H9 (cell line): ENCODE measurements at regions not wholly inside any gene's neighbourhood (a gene's known extent, or its start where the extent isn't known, plus 50 kb on each side); places are given as distances from the start of the nearest gene placed in this dataset.

Experiments used
- DNase-seq: peaks from one replicate; pipeline ENCODE4 v3.0.0-alpha.2; 2017
- H2AFZ ChIP-seq: one replicate; pipeline ENCODE4 v1.6.1; 2013; ENCODE audit warnings: mild to moderate bottlenecking, low read length, control low read depth, moderate library complexity
- H2AK5ac ChIP-seq: 2 replicates; pipeline ENCODE4 v1.6.1; 2013; ENCODE audit warnings: low read length, control low read depth, mixed read lengths; ENCODE audit not compliant: insufficient read length
- H2BK120ac ChIP-seq: one replicate; pipeline ENCODE4 v1.6.1; 2013; ENCODE audit warnings: low read depth, mild to moderate bottlenecking, low read length, control low read depth, inconsistent platforms; ENCODE audit not compliant: poor library complexity, severe bottlenecking
- H2BK12ac ChIP-seq: 2 replicates; pipeline ENCODE4 v1.6.1; 2013; ENCODE audit warnings: low read length, control low read depth, mixed read lengths, low read depth; ENCODE audit not compliant: insufficient read length
- H2BK15ac ChIP-seq: 2 replicates; pipeline ENCODE4 v1.6.1; 2013; ENCODE audit warnings: low read depth, low read length, control low read depth
- H2BK20ac ChIP-seq: one replicate; pipeline ENCODE4 v1.6.1; 2013; ENCODE audit warnings: low read depth, mild to moderate bottlenecking, low read length, control low read depth, inconsistent platforms; ENCODE audit not compliant: poor library complexity, severe bottlenecking
- H2BK5ac ChIP-seq: 2 replicates; pipeline ENCODE4 v1.6.1; 2013; ENCODE audit warnings: low read length, control low read depth, mixed read lengths; ENCODE audit not compliant: insufficient read length
- H3K14ac ChIP-seq: 2 replicates; pipeline ENCODE4 v1.6.1; 2013; ENCODE audit warnings: low read length, control low read depth; ENCODE audit not compliant: insufficient read depth
- H3K18ac ChIP-seq: 2 replicates; pipeline ENCODE4 v1.6.1; 2013; ENCODE audit warnings: low read depth, mild to moderate bottlenecking, mixed read lengths, low read length, control low read depth; ENCODE audit not compliant: insufficient read length
- H3K23ac ChIP-seq: 2 replicates; pipeline ENCODE4 v1.6.1; 2013; ENCODE audit warnings: low read length, control low read depth, mixed read lengths, low read depth; ENCODE audit not compliant: insufficient read length
- H3K23me2 ChIP-seq: 2 replicates; pipeline ENCODE4 v1.6.1; 2013; ENCODE audit warnings: low read depth, mild to moderate bottlenecking, mixed read lengths, low read length, control low read depth; ENCODE audit not compliant: insufficient read length, poor library complexity, severe bottlenecking
- H3K27ac ChIP-seq: 2 replicates; pipeline ENCODE4 v1.5.1; 2013; ENCODE audit warnings: low read length, control low read depth, mixed read lengths, low read depth; ENCODE audit not compliant: insufficient read length
- H3K27me3 ChIP-seq: 2 replicates; pipeline ENCODE4 v1.6.1; 2013; ENCODE audit warnings: low read length, control low read depth, inconsistent platforms; ENCODE audit not compliant: insufficient read depth
- H3K4ac ChIP-seq: 2 replicates; pipeline ENCODE4 v1.6.1; 2013; ENCODE audit warnings: low read depth, mild to moderate bottlenecking, control low read depth, inconsistent platforms, low read length, moderate library complexity
- H3K4me1 ChIP-seq: 2 replicates; pipeline ENCODE4 v1.6.1; 2013; ENCODE audit warnings: low read length, control low read depth, inconsistent platforms; ENCODE audit not compliant: insufficient read depth
- H3K4me2 ChIP-seq: 2 replicates; pipeline ENCODE4 v1.6.1; 2013; ENCODE audit warnings: low read length, control low read depth, mixed read lengths; ENCODE audit not compliant: insufficient read length, insufficient read depth
- H3K56ac ChIP-seq: 2 replicates; pipeline ENCODE4 v1.6.1; 2013; ENCODE audit warnings: low read depth, mild to moderate bottlenecking, mixed read lengths, low read length, control low read depth; ENCODE audit not compliant: insufficient read length
- H3K79me1 ChIP-seq: 2 replicates; pipeline ENCODE4 v1.6.1; 2013; ENCODE audit warnings: low read depth, mild to moderate bottlenecking, moderate library complexity, low read length, control low read depth, inconsistent platforms; ENCODE audit not compliant: insufficient read depth, poor library complexity, severe bottlenecking
- H3K79me2 ChIP-seq: 2 replicates; pipeline ENCODE4 v1.6.1; 2013; ENCODE audit warnings: low read length, control low read depth, inconsistent platforms; ENCODE audit not compliant: insufficient read depth
- H3K9ac ChIP-seq: 2 replicates; pipeline ENCODE4 v1.6.1; 2013; ENCODE audit warnings: low read length, control low read depth, mixed read lengths; ENCODE audit not compliant: insufficient read length; ENCODE audit errors: extremely low read depth
- H3K9me3 ChIP-seq: one replicate; pipeline ENCODE4 v1.6.1; 2013; ENCODE audit warnings: low read depth, low read length, inconsistent platforms; ENCODE audit not compliant: control insufficient read depth
- H3T11ph ChIP-seq: one replicate; pipeline ENCODE4 v1.6.1; 2013; ENCODE audit warnings: mild to moderate bottlenecking, low read length, control low read depth, inconsistent platforms
- H4K20me1 ChIP-seq: one replicate; pipeline ENCODE4 v1.6.1; 2013; ENCODE audit not compliant: control insufficient read depth, insufficient read length, insufficient read depth
- H4K5ac ChIP-seq: 2 replicates; pipeline ENCODE4 v1.6.1; 2013; ENCODE audit warnings: low read depth, mild to moderate bottlenecking, mixed read lengths, low read length, control low read depth; ENCODE audit not compliant: insufficient read length
- H4K8ac ChIP-seq: replicated peaks from 2 replicates; pipeline ENCODE4 v1.6.1; 2013; ENCODE audit warnings: low read length, control low read depth, mixed read lengths, low read depth; ENCODE audit not compliant: insufficient read length
- H4K91ac ChIP-seq: 2 replicates; pipeline ENCODE4 v1.6.1; 2013; ENCODE audit warnings: low read depth, mild to moderate bottlenecking, moderate library complexity, mixed read lengths, low read length, control low read depth; ENCODE audit not compliant: insufficient read length
- H3K27ac Mint-ChIP-seq, 3 experiments: 2 replicates in 2 of 3; 3 replicates in 1 of 3; pipeline ENCODE4 v1.8.0; 2020 to 2021; ENCODE audit warnings: mixed read lengths in 3 of 3, mild to moderate bottlenecking in 1 of 3, moderate library complexity in 1 of 3
- H3K27me3 Mint-ChIP-seq: 2 replicates; pipeline ENCODE4 v1.8.0; 2021; ENCODE audit warnings: low read depth, mild to moderate bottlenecking, moderate library complexity, mixed read lengths
- H3K36me3 Mint-ChIP-seq, 3 experiments: 2 replicates in 2 of 3; 3 replicates in 1 of 3; pipeline ENCODE4 v1.8.0; 2020 to 2021; ENCODE audit warnings: low read depth in 3 of 3, mixed read lengths in 3 of 3; ENCODE audit not compliant: insufficient read depth in 1 of 3
- H3K4me1 Mint-ChIP-seq, 2 experiments: 2 replicates each; pipeline ENCODE4 v1.8.0; 2020; ENCODE audit warnings: mixed read lengths in 2 of 2
- H3K4me3 Mint-ChIP-seq, 2 experiments: 2 replicates in 1 of 2; 3 replicates in 1 of 2; pipeline ENCODE4 v1.8.0; 2020 to 2021; ENCODE audit warnings: mild to moderate bottlenecking in 2 of 2, mixed read lengths in 2 of 2, moderate library complexity in 1 of 2
- H3K9me3 Mint-ChIP-seq, 2 experiments: 2 replicates in 1 of 2; 3 replicates in 1 of 2; pipeline ENCODE4 v1.8.0; 2020; ENCODE audit warnings: mild to moderate bottlenecking in 2 of 2, mixed read lengths in 2 of 2, moderate library complexity in 1 of 2
- CTCF ChIP-seq: fragments of 200-600 bp; sonication (generic); conservative IDR thresholded peaks from 3 replicates; pipeline ENCODE4 v1.8.0; 2021; ENCODE audit warnings: antibody characterized with exemption, mild to moderate bottlenecking
- WGBS: extraction: QIAGEN DNeasy Blood & Tissue Kit; methylation state at CpG from one replicate; pipeline ENCODE4 v1.1.7; 2013; ENCODE audit warnings: missing lambda C conversion rate, low lambda C conversion rate, mixed read lengths; ENCODE audit not compliant: insufficient read length; ENCODE audit errors: extremely low coverage; 5-methylcytosine and 5-hydroxymethylcytosine counted together

- Histone ChIP-seq H4K91ac (no peak overlapping the region), H3K4me1 (no peaks in the 10 kb centered on the region), H4K5ac (no peak overlapping the region), H3K79me2 (no peaks in the 10 kb centered on the region), H3K23me2 (no peaks in the 10 kb centered on the region), H3K23ac (no peak overlapping the region), H2AK5ac (no peak overlapping the region), H3K27ac (no peak overlapping the region), H3K9ac (no peak overlapping the region), H3T11ph (no peak overlapping the region), H2BK12ac (no peak overlapping the region), H4K20me1 (no peaks in the 10 kb centered on the region), H3K9me3 (no peaks in the 10 kb centered on the region), H4K8ac (no peak overlapping the region), H3K4ac (no peak overlapping the region), H3K18ac (no peak overlapping the region), H3K14ac (no peak overlapping the region), H2BK20ac (no peak overlapping the region), H2BK120ac (no peak overlapping the region), H3K27me3 (no peaks in the 10 kb centered on the region), H2AFZ (no peak overlapping the region), H2BK15ac (no peak overlapping the region), H3K79me1 (no peaks in the 10 kb centered on the region), H3K4me2 (no peak overlapping the region), H2BK5ac (no peak overlapping the region), H3K56ac (no peak overlapping the region)
- Mint-ChIP-seq H3K4me3 (no peak overlapping the region), H3K27me3 (peaks cover 2% of the 10 kb centered on the region; the same call in 1 of the 2 replicates), H3K27ac (no peak overlapping the region), H3K9me3 (no peaks in the 10 kb centered on the region), H3K36me3 (no peaks in the 10 kb centered on the region; a peak in 1 of 7 replicates), H3K4me1 (no peaks in the 10 kb centered on the region)
- no CpG with 5 or more reads among the region's 1 CpG for WGBS
- no peak for DNase-seq
- TF ChIP-seq CTCF, result no peak
Measured at GRCh38 chr17:71986886-71987285, 133.9 kb upstream of the SOX9 start.
